Suprapubic skin (tissue), 4 donors: ENCODE measurements at regions not wholly inside any gene's neighbourhood (a gene's known extent, or its start where the extent isn't known, plus 50 kb on each side); places are given as distances from the start of the nearest gene placed in this dataset.

Experiments
- EP300 ChIP-seq: sonication (generic); formaldehyde crosslinking; IDR thresholded peaks from one replicate; pipeline ENCODE4 v1.6.1; 2017; ENCODE audit warnings: antibody characterized with exemption
- POLR2A ChIP-seq, 2 donors: fragments of 450-650 bp; IDR thresholded peaks; one replicate each; pipeline ENCODE4 v1.6.1; 2017; ENCODE audit warnings: antibody characterized with exemption in 2 of 2, mild to moderate bottlenecking in 2 of 2, moderate library complexity in 2 of 2
- POLR2AphosphoS5 ChIP-seq, 3 donors: sonication (generic); formaldehyde crosslinking; IDR thresholded peaks; one replicate each; pipeline ENCODE4 v1.6.1; 2017; ENCODE audit warnings: antibody characterized with exemption in 3 of 3
- TF ChIP-seq, protein P1 (sequence below), 2 donors: fragments of 200-600 bp in 1 of 2; fragments of 450-650 bp in 1 of 2; sonication (generic) in 1 of 2; IDR thresholded peaks; one replicate each; pipeline ENCODE4 v1.5.1; 2016 to 2019; ENCODE audit warnings: antibody characterized with exemption in 2 of 2, mild to moderate bottlenecking in 1 of 2, moderate library complexity in 1 of 2

DNA sequence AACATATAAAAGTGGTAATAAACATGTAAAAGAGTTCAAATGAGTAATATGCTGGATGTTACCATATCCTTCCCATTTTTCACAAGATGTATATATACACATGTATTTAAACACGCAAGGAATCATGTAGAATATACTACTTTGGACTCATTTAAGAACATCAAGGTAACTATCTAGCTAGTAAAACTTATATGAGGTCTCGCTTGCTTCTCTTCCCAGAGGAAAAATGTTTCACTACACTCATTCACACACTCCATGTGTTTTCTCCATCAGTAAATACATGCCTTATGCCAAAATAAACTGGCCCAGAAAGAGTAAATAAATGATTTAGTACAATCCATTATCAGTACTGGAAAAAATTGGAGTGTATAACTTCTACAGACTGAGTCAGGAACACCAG is 229.2 kb upstream of the MME start:
- TF ChIP-seq, protein P1, sequence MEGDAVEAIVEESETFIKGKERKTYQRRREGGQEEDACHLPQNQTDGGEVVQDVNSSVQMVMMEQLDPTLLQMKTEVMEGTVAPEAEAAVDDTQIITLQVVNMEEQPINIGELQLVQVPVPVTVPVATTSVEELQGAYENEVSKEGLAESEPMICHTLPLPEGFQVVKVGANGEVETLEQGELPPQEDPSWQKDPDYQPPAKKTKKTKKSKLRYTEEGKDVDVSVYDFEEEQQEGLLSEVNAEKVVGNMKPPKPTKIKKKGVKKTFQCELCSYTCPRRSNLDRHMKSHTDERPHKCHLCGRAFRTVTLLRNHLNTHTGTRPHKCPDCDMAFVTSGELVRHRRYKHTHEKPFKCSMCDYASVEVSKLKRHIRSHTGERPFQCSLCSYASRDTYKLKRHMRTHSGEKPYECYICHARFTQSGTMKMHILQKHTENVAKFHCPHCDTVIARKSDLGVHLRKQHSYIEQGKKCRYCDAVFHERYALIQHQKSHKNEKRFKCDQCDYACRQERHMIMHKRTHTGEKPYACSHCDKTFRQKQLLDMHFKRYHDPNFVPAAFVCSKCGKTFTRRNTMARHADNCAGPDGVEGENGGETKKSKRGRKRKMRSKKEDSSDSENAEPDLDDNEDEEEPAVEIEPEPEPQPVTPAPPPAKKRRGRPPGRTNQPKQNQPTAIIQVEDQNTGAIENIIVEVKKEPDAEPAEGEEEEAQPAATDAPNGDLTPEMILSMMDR (IDR thresholded peaks at IDR 0.05) = no peak
- TF ChIP-seq POLR2A (IDR thresholded peaks at IDR 0.05) (no peak), EP300 (no peak), POLR2AphosphoS5 (IDR thresholded peaks at IDR 0.05) (no peak)
